HG03342 (cell line): ENCODE measurements at regions not wholly inside any gene's neighbourhood (a gene's known extent, or its start where the extent isn't known, plus 50 kb on each side); places are given as distances from the start of the nearest gene placed in this dataset.

ENCODE experiments used
- ATAC-seq: cut with Tn5 transposase; IDR thresholded peaks from one replicate; pipeline ENCODE4 v1.9.1; 2021; ENCODE audit warnings: mild to moderate bottlenecking, moderate library complexity; ENCODE audit not compliant: unreplicated experiment

- no peak for ATAC-seq
These were observed 435.0 kb upstream of the C2CD4B start for GRCh38 chr15:62599791-62600777.

GRCh38 chr15:62601777-62602545 is 436.9 kb upstream of the C2CD4B start:
- ATAC-seq: no peak

- no peak for ATAC-seq
These were observed 438.7 kb upstream of the C2CD4B start for GRCh38 chr15:62603742-62604141.

GRCh38 chr15:62605282-62605681 is 437.3 kb upstream of the TPM1 start:
- ATAC-seq: no peak

- ATAC-seq: no peak
These were observed 436.0 kb upstream of the TPM1 start for GRCh38 chr15:62606376-62607113.

GRCh38 chr15:62607114-62607462 is 435.5 kb upstream of the TPM1 start:
- ATAC-seq: no peak

- no peak for ATAC-seq
These were observed 434.9 kb upstream of the TPM1 start for GRCh38 chr15:62607643-62608042.

GRCh38 chr15:62608369-62608768 is 434.2 kb upstream of the TPM1 start:
- no peak for ATAC-seq

- ATAC-seq: no peak
These were observed 432.2 kb upstream of the TPM1 start for GRCh38 chr15:62610265-62610869.

- ATAC-seq: no peak
These were observed 431.5 kb upstream of the TPM1 start for GRCh38 chr15:62611002-62611401.

- ATAC-seq: no peak
These were observed 430.3 kb upstream of the TPM1 start for GRCh38 chr15:62612183-62612733.

- ATAC-seq: no peak
These were observed 429.8 kb upstream of the TPM1 start for GRCh38 chr15:62612771-62613170.

- ATAC-seq: no peak
These were observed 425.8 kb upstream of the TPM1 start for GRCh38 chr15:62616746-62617145.

GRCh38 chr15:62617741-62618140 is 424.8 kb upstream of the TPM1 start:
- no peak for ATAC-seq

GRCh38 chr15:62618432-62618831 is 424.1 kb upstream of the TPM1 start:
- no peak for ATAC-seq

- no peak for ATAC-seq
These were observed 423.6 kb upstream of the TPM1 start for GRCh38 chr15:62618846-62619504.

- ATAC-seq: no peak
These were observed 423.0 kb upstream of the TPM1 start for GRCh38 chr15:62619526-62619925.

- ATAC-seq: no peak
These were observed 419.8 kb upstream of the TPM1 start for GRCh38 chr15:62622775-62623174.

GRCh38 chr15:62624547-62625378 is 417.8 kb upstream of the TPM1 start:
- ATAC-seq: peak; percentile 65
